HEK293 (cell line): ENCODE measurements at regions not wholly inside any gene's neighbourhood (a gene's known extent, or its start where the extent isn't known, plus 50 kb on each side); places are given as distances from the start of the nearest gene placed in this dataset.

Experiments used
- CTCF ChIA-PET: fragments of 350-600 bp; formaldehyde crosslinking; extraction: SDS; loops from one replicate; lab custom pipeline; 2021; ENCODE audit warnings: antibody characterized with exemption; lab: Yijun Ruan, JAX
- POLR2A ChIA-PET: fragments of 300-600 bp; formaldehyde crosslinking; extraction: SDS; loops from one replicate; lab custom pipeline; 2020; ENCODE audit warnings: antibody characterized with exemption, inconsistent platforms; lab: Yijun Ruan, JAX
- H3K27ac ChIP-seq: fragments of 200-500 bp; sonication (Bioruptor generic); 2 replicates; pipeline ENCODE4 v1.5.1; 2014; ENCODE audit warnings: low read depth, low read length, control low read depth, inconsistent platforms; ENCODE audit errors: extremely low read depth
- H3K36me3 ChIP-seq, 2 experiments: fragments of 200-500 bp in 1 of 2; sonication (Bioruptor generic) in 1 of 2; 1 replicate in 1 of 2; 2 replicates in 1 of 2; pipeline ENCODE4 v1.5.1; 2014 to 2017; ENCODE audit warnings: inconsistent platforms in 2 of 2, low read length in 2 of 2; ENCODE audit not compliant: control insufficient read depth in 2 of 2, insufficient read depth in 1 of 2
- H3K4me1 ChIP-seq: fragments of 200-500 bp; sonication (Bioruptor generic); 2 replicates; pipeline ENCODE4 v1.5.1; 2014; ENCODE audit warnings: mild to moderate bottlenecking, low read length, inconsistent platforms; ENCODE audit not compliant: control insufficient read depth, insufficient read depth
- H3K4me3 ChIP-seq: 2 replicates; pipeline ENCODE4 v1.5.1; 2011; ENCODE audit warnings: low read depth, mild to moderate bottlenecking, control low read depth, low read length, moderate library complexity
- H3K9me3 ChIP-seq: fragments of 200-500 bp; sonication (Bioruptor generic); 2 replicates; pipeline ENCODE4 v1.5.1; 2014; ENCODE audit warnings: low read depth, low read length, inconsistent platforms; ENCODE audit not compliant: control insufficient read depth, insufficient read depth
- EGR2 ChIP-seq: fragments of 450-650 bp; formaldehyde crosslinking; IDR thresholded peaks from 2 replicates; pipeline ENCODE4 v1.5.1; 2016; ENCODE audit warnings: low read depth, missing biosample characterization, missing genetic modification characterization
- GLIS1 ChIP-seq: fragments of 450-650 bp; formaldehyde crosslinking; IDR thresholded peaks from 2 replicates; pipeline ENCODE4 v1.5.1; 2016; ENCODE audit warnings: missing biosample characterization, missing genetic modification characterization
- KLF1 ChIP-seq: fragments of 450-650 bp; formaldehyde crosslinking; IDR thresholded peaks from 2 replicates; pipeline ENCODE4 v1.5.1; 2016; ENCODE audit warnings: missing biosample characterization, missing genetic modification characterization
- KLF7 ChIP-seq: fragments of 450-650 bp; formaldehyde crosslinking; IDR thresholded peaks from 2 replicates; pipeline ENCODE4 v1.5.1; 2016; ENCODE audit warnings: missing biosample characterization, missing genetic modification characterization, borderline replicate concordance
- PRDM4 ChIP-seq: fragments of 450-650 bp; formaldehyde crosslinking; IDR thresholded peaks from 2 replicates; pipeline ENCODE4 v1.5.1; 2017; ENCODE audit warnings: missing biosample characterization, missing genetic modification characterization
- WT1 ChIP-seq: fragments of 450-650 bp; formaldehyde crosslinking; IDR thresholded peaks from 2 replicates; pipeline ENCODE4 v1.5.1; 2016; ENCODE audit warnings: missing biosample characterization, missing genetic modification characterization
- ZBTB48 ChIP-seq: fragments of 450-650 bp; formaldehyde crosslinking; IDR thresholded peaks from 2 replicates; pipeline ENCODE4 v1.5.1; 2016; ENCODE audit warnings: missing biosample characterization, missing genetic modification characterization
- ZFHX2 ChIP-seq: fragments of 450-650 bp; formaldehyde crosslinking; conservative IDR thresholded peaks from 2 replicates; pipeline ENCODE4 v1.5.1; 2016; ENCODE audit warnings: missing biosample characterization, missing genetic modification characterization
- ZFP3 ChIP-seq: fragments of 450-650 bp; formaldehyde crosslinking; IDR thresholded peaks from 2 replicates; pipeline ENCODE4 v1.5.1; 2016; ENCODE audit warnings: low read depth, missing biosample characterization, missing genetic modification characterization
- ZFP41 ChIP-seq: fragments of 450-650 bp; formaldehyde crosslinking; IDR thresholded peaks from 2 replicates; pipeline ENCODE4 v1.5.1; 2016; ENCODE audit warnings: missing biosample characterization, missing genetic modification characterization, borderline replicate concordance
- ZFP69B ChIP-seq: fragments of 450-650 bp; formaldehyde crosslinking; IDR thresholded peaks from 2 replicates; pipeline ENCODE4 v1.5.1; 2016; ENCODE audit warnings: missing biosample characterization, missing genetic modification characterization
- ZNF174 ChIP-seq: fragments of 450-650 bp; formaldehyde crosslinking; IDR thresholded peaks from 2 replicates; pipeline ENCODE4 v1.5.0; 2017; ENCODE audit warnings: missing biosample characterization, mild to moderate bottlenecking, missing genetic modification characterization
- ZNF223 ChIP-seq: fragments of 450-650 bp; formaldehyde crosslinking; IDR thresholded peaks from 2 replicates; pipeline ENCODE4 v1.5.1; 2016; ENCODE audit warnings: missing biosample characterization, missing genetic modification characterization
- ZNF280D ChIP-seq: fragments of 450-650 bp; formaldehyde crosslinking; IDR thresholded peaks from 2 replicates; pipeline ENCODE4 v1.5.1; 2016; ENCODE audit warnings: missing biosample characterization, missing genetic modification characterization
- ZNF302 ChIP-seq: fragments of 450-650 bp; formaldehyde crosslinking; IDR thresholded peaks from 2 replicates; pipeline ENCODE4 v1.5.1; 2016; ENCODE audit warnings: missing biosample characterization, missing genetic modification characterization, low read depth
- ZNF350 ChIP-seq: fragments of 450-650 bp; formaldehyde crosslinking; IDR thresholded peaks from 2 replicates; pipeline ENCODE4 v1.5.0; 2017; ENCODE audit warnings: missing biosample characterization, mild to moderate bottlenecking, missing genetic modification characterization
- ZNF423 ChIP-seq: fragments of 450-650 bp; formaldehyde crosslinking; IDR thresholded peaks from 2 replicates; pipeline ENCODE4 v1.5.1; 2016; ENCODE audit warnings: missing biosample characterization, missing genetic modification characterization
- ZNF426 ChIP-seq: fragments of 450-650 bp; formaldehyde crosslinking; IDR thresholded peaks from 2 replicates; pipeline ENCODE4 v1.5.1; 2017; ENCODE audit warnings: missing biosample characterization, missing genetic modification characterization, mild to moderate bottlenecking, inconsistent platforms, moderate library complexity
- ZNF521 ChIP-seq: fragments of 450-650 bp; formaldehyde crosslinking; IDR thresholded peaks from 2 replicates; pipeline ENCODE4 v1.5.1; 2017; ENCODE audit warnings: missing biosample characterization, mild to moderate bottlenecking, missing genetic modification characterization
- ZNF558 ChIP-seq: fragments of 450-650 bp; formaldehyde crosslinking; IDR thresholded peaks from 2 replicates; pipeline ENCODE4 v1.5.1; 2016; ENCODE audit warnings: missing biosample characterization, missing genetic modification characterization
- ZNF561 ChIP-seq: fragments of 450-650 bp; IDR thresholded peaks from 2 replicates; pipeline ENCODE4 v1.5.1; 2018; ENCODE audit warnings: missing biosample characterization, missing genetic modification characterization, borderline replicate concordance
- ZNF837 ChIP-seq: fragments of 450-650 bp; formaldehyde crosslinking; IDR thresholded peaks from 2 replicates; pipeline ENCODE4 v1.5.1; 2016; ENCODE audit warnings: missing biosample characterization, missing genetic modification characterization
- ZSCAN4 ChIP-seq: fragments of 450-650 bp; formaldehyde crosslinking; IDR thresholded peaks from 2 replicates; pipeline ENCODE4 v1.5.1; 2017; ENCODE audit warnings: missing biosample characterization, missing genetic modification characterization

- H3K4me1 ChIP-seq, result no peaks in the 10 kb centered on the region
- TF ChIP-seq ZSCAN4 (tag by site-specific recombination) (no peak), WT1 (no peak), ZNF561 (tag by site-specific recombination) (no peak), GLIS1 (no peak), ZNF174 (tag by site-specific recombination) (no peak), ZNF350 (tag by site-specific recombination) (no peak), ZNF223 (tag by site-specific recombination) (no peak), PRDM4 (tag by site-specific recombination) (no peak), ZFP3 (no peak), ZNF423 (tag by site-specific recombination) (no peak), ZNF426 (no peak), ZNF521 (tag by site-specific recombination) (no peak), KLF1 (tag by site-specific recombination) (no peak), ZFP69B (no peak), ZNF280D (no peak), ZNF302 (tag by site-specific recombination) (no peak), ZFP41 (no peak), KLF7 (tag by site-specific recombination) (no peak)
- no peaks in the 10 kb centered on the region for H3K36me3 ChIP-seq
- no peak overlapping the region for H3K27ac ChIP-seq
- ChIA-PET POLR2A (no interaction called here), CTCF (interaction anchor here (1.0 kb wide), 1 partner anchor 668 kb away, joined by 6 read pairs; no protein-coding TSS in a partner anchor)
- H3K9me3 ChIP-seq, result no peaks in the 10 kb centered on the region
- H3K4me3 ChIP-seq, result no peak overlapping the region
These were observed 71.5 kb upstream of the N4BP1 start for GRCh38 chr16:48681520-48681919.

GRCh38 chr16:48680881-48681280, 70.9 kb upstream of the N4BP1 start:
- TF ChIP-seq ZBTB48 (tag by site-specific recombination) (no peak), ZNF837 (tag by site-specific recombination) (no peak), ZNF558 (no peak), ZFHX2 (tag by site-specific recombination) (no peak), EGR2 (tag by site-specific recombination) (no peak)
- POLR2A ChIA-PET, result no interaction called here
- no peak overlapping the region for H3K4me3 ChIP-seq
- H3K9me3 ChIP-seq, result no peaks in the 10 kb centered on the region
- no peaks in the 10 kb centered on the region for H3K4me1 ChIP-seq
- H3K36me3 ChIP-seq, result no peaks in the 10 kb centered on the region
- CTCF ChIA-PET, result interaction anchor here (0.6 to 1.0 kb wide), 2 partner anchors 17 to 668 kb away, joined by 3 to 6 read pairs; no protein-coding TSS in a partner anchor
- H3K27ac ChIP-seq, result no peak overlapping the region
